HFF-Myc (cell line): ENCODE measurements at regions not wholly inside any gene's neighbourhood (a gene's known extent, or its start where the extent isn't known, plus 50 kb on each side); places are given as distances from the start of the nearest gene placed in this dataset.

ENCODE experiments used
- DNase-seq: peaks from one replicate; pipeline ENCODE4 v3.0.0-alpha.2; 2011; ENCODE audit warnings: low read depth; ENCODE audit errors: extremely low read depth
- H3K4me3 ChIP-seq: replicated peaks from 2 replicates; pipeline ENCODE4 v1.5.1; 2011; ENCODE audit warnings: low read depth, mild to moderate bottlenecking, control low read depth, low read length
- CTCF ChIP-seq: IDR thresholded peaks from 2 replicates; pipeline ENCODE4 v1.5.1; 2012; ENCODE audit warnings: mild to moderate bottlenecking, low read depth, low read length, control low read depth; ENCODE audit errors: missing control alignments

GRCh38 chrX:76228499-76228898 lies 55.6 kb downstream of the PBDC1 start:
- no peak overlapping the region for H3K4me3 ChIP-seq
- no peak for TF ChIP-seq CTCF
- DNase-seq, result no peak

- H3K4me3 ChIP-seq, result no peak overlapping the region
- TF ChIP-seq CTCF, result no peak
- no peak for DNase-seq
Observed at GRCh38 chrX:76248901-76249300, 76.0 kb downstream of the PBDC1 start.

GRCh38 chrX:76253432-76253831 lies 80.6 kb downstream of the PBDC1 start:
- H3K4me3 ChIP-seq, result no peak overlapping the region
- peak; percentile 38 for TF ChIP-seq CTCF
- DNase-seq, result peak; percentile 1

GRCh38 chrX:76279007-76279406 lies 106.1 kb downstream of the PBDC1 start:
- H3K4me3 ChIP-seq, result no peak overlapping the region
- TF ChIP-seq CTCF, result peak; percentile 46
- peak; percentile 2 for DNase-seq
